GM10248 (cell line): ENCODE measurements at regions not wholly inside any gene's neighbourhood (a gene's known extent, or its start where the extent isn't known, plus 50 kb on each side); places are given as distances from the start of the nearest gene placed in this dataset.

Source experiments
- CTCF ChIA-PET: fragments of 300-600 bp; sonication (Branson Sonifier 250); formaldehyde crosslinking; extraction: SDS; loops from one replicate; lab custom pipeline; 2021; ENCODE audit warnings: antibody characterized with exemption; lab: Yijun Ruan, JAX
- POLR2A ChIA-PET: fragments of 350-650 bp; sonication (Branson Sonifier 250); formaldehyde crosslinking; extraction: SDS; loops from one replicate; lab custom pipeline; 2020; ENCODE audit warnings: antibody characterized with exemption; lab: Yijun Ruan, JAX
- DNase-seq: peaks from one replicate; pipeline ENCODE4 v3.0.0; 2012; ENCODE audit errors: extremely low spot score
- CTCF ChIP-seq: IDR thresholded peaks from 2 replicates; pipeline ENCODE4 v1.5.1; 2012; ENCODE audit warnings: mild to moderate bottlenecking, low read depth; ENCODE audit errors: extremely low read depth, missing control alignments, control extremely low read depth

GRCh38 chr1:221141096-221141495 lies 261.9 kb downstream of the HLX start:
- ChIA-PET CTCF (interaction anchor here (0.9 to 2.7 kb wide), 3 partner anchors 8 to 63 kb away, joined by 3 to 13 read pairs (median 4); no protein-coding TSS in a partner anchor), POLR2A (no interaction called here)
- TF ChIP-seq CTCF: no peak
- DNase-seq: no peak

- no peak for DNase-seq
- TF ChIP-seq CTCF: no peak
- CTCF ChIA-PET: interaction anchor here (1.1 to 2.7 kb wide), 2 partner anchors 7 to 11 kb away, joined by 4 to 13 read pairs; no protein-coding TSS in a partner anchor
- POLR2A ChIA-PET: no interaction called here
These were observed 262.5 kb downstream of the HLX start for GRCh38 chr1:221141606-221142285.

- no peak for TF ChIP-seq CTCF
- ChIA-PET POLR2A (no interaction called here), CTCF (interaction anchor here (1.1 to 3.9 kb wide), 2 partner anchors 8 to 33 kb away, joined by 4 to 13 read pairs; no protein-coding TSS in a partner anchor)
- DNase-seq: no peak
These were observed 269.4 kb downstream of the HLX start for GRCh38 chr1:221148660-221149059.

- ChIA-PET POLR2A (no interaction called here), CTCF (interaction anchor here (3.9 kb wide), 1 partner anchor 9 kb away, joined by 13 read pairs; no protein-coding TSS in a partner anchor)
- TF ChIP-seq CTCF: no peak
- DNase-seq: no peak
These were observed 269.9 kb downstream of the HLX start for GRCh38 chr1:221149111-221149510.

DNA sequence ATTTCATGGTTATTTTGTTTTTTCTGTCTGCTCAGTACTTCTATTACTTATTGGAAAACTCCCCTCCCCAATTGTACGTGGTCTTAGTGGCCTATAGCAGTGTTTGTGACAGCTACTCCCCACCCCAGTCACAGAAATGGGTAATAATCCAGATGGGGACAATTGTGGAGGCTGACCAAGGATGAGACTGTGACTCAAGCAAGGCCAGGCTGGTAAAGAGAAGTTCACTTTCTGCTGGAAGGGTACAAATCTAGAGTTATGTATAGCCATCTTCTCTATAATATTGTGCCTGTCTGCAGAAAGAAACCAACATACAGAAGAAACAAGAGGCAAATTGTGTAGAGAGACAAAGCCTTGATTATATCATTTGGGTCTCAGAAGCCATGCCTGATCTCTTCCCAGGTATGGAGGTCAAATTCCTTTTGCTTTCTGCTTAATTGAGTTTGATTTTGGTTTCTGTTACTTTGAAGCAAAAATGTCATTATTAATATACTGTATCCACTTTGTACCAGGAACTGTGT lies 270.4 kb downstream of the HLX start:
- TF ChIP-seq CTCF: no peak
- CTCF ChIA-PET: interaction anchor here (3.9 kb wide), 1 partner anchor 9 kb away, joined by 13 read pairs; no protein-coding TSS in a partner anchor
- DNase-seq: no peak
- POLR2A ChIA-PET: no interaction called here

GRCh38 chr1:221150996-221151395 lies 271.8 kb downstream of the HLX start:
- ChIA-PET CTCF (interaction anchor here (3.9 kb wide), 1 partner anchor 11 kb away, joined by 13 read pairs; no protein-coding TSS in a partner anchor), POLR2A (no interaction called here)
- DNase-seq: no peak
- no peak for TF ChIP-seq CTCF
